DMS 273 (cell line): ENCODE measurements at regions not wholly inside any gene's neighbourhood (a gene's known extent, or its start where the extent isn't known, plus 50 kb on each side); places are given as distances from the start of the nearest gene placed in this dataset.
"Not testable (repeated sequence)": the region's sequence is repeated elsewhere in the genome, so short reads cannot be mapped to it uniquely, and the experiment has no call there.

Experiments
- DNase-seq: peaks from one replicate; lab custom pipeline; 2025; ENCODE audit not compliant: unreplicated experiment; lab: John Stamatoyannopoulos, UW

GRCh38 chr6:77326029-77326428 lies 137.3 kb downstream of the HTR1B start:
- no peak for DNase-seq

- no peak for DNase-seq
Measured at GRCh38 chr6:77324866-77325265, 138.4 kb downstream of the HTR1B start.

- no peak for DNase-seq
Measured at GRCh38 chr6:77322604-77323003, 140.7 kb downstream of the HTR1B start.

GRCh38 chr6:77318256-77318655 lies 145.0 kb downstream of the HTR1B start:
- no peak for DNase-seq

- DNase-seq: no peak
Measured at GRCh38 chr6:77313595-77313994, 149.7 kb downstream of the HTR1B start.

- no peak for DNase-seq
Measured at GRCh38 chr6:77299931-77300330, 163.4 kb downstream of the HTR1B start.

- no peak for DNase-seq
Measured at GRCh38 chr6:77298283-77298682, 165.0 kb downstream of the HTR1B start.

GRCh38 chr6:77292564-77293546 lies 170.4 kb downstream of the HTR1B start:
- no peak for DNase-seq

GRCh38 chr6:77290798-77291197 lies 172.5 kb downstream of the HTR1B start:
- no peak for DNase-seq

- no peak for DNase-seq
Measured at GRCh38 chr6:77286541-77286940, 176.8 kb downstream of the HTR1B start.

- no peak for DNase-seq
Measured at GRCh38 chr6:77273929-77274328, 189.4 kb downstream of the HTR1B start.

- peak; percentile 5 for DNase-seq
Measured at GRCh38 chr6:77264970-77265369, 198.3 kb downstream of the HTR1B start.

- DNase-seq: no peak
Measured at GRCh38 chr6:77263003-77263402, 200.3 kb downstream of the HTR1B start.

GRCh38 chr6:77251801-77252200 lies 211.5 kb downstream of the HTR1B start:
- DNase-seq: not testable (repeated sequence)

GRCh38 chr6:77249560-77249959 lies 213.7 kb downstream of the HTR1B start:
- DNase-seq: no peak

GRCh38 chr6:77245026-77245425 lies 218.3 kb downstream of the HTR1B start:
- no peak for DNase-seq

GRCh38 chr6:77231438-77232305 lies 231.6 kb downstream of the HTR1B start:
- DNase-seq: no peak

- no peak for DNase-seq
Measured at GRCh38 chr6:77228279-77228678, 235.0 kb downstream of the HTR1B start.

GRCh38 chr6:77217896-77218295 lies 245.4 kb downstream of the HTR1B start:
- no peak for DNase-seq

- no peak for DNase-seq
Measured at GRCh38 chr6:77205936-77206335, 257.4 kb downstream of the HTR1B start.

- no peak for DNase-seq
Measured at GRCh38 chr6:77204555-77204954, 258.7 kb downstream of the HTR1B start.

- DNase-seq: no peak
Measured at GRCh38 chr6:77183447-77183846, 279.8 kb downstream of the HTR1B start.
